Mesenchymal stem cell (in vitro differentiated cells and primary cell): ENCODE measurements at regions not wholly inside any gene's neighbourhood (a gene's known extent, or its start where the extent isn't known, plus 50 kb on each side); places are given as distances from the start of the nearest gene placed in this dataset.

Experiments
- DNase-seq: peaks from one replicate; pipeline ENCODE4 v3.0.0-alpha.2; 2013
- H2AFZ ChIP-seq: one replicate; pipeline ENCODE4 v1.6.1; 2013; ENCODE audit warnings: low read depth, mild to moderate bottlenecking, control low read depth, inconsistent platforms, low read length, moderate library complexity
- H2AK5ac ChIP-seq: 2 replicates; pipeline ENCODE4 v1.6.1; 2013; ENCODE audit warnings: low read length, moderate library complexity, mild to moderate bottlenecking, inconsistent platforms; ENCODE audit not compliant: severe bottlenecking
- H2BK120ac ChIP-seq: one replicate; pipeline ENCODE4 v1.6.1; 2013; ENCODE audit warnings: low read depth, mild to moderate bottlenecking, inconsistent platforms, low read length, moderate library complexity
- H2BK12ac ChIP-seq, 2 experiments: one replicate each; pipeline ENCODE4 v1.6.1; 2013; ENCODE audit warnings: inconsistent platforms in 2 of 2, low read length in 2 of 2, mild to moderate bottlenecking in 2 of 2, moderate library complexity in 2 of 2, control low read depth in 1 of 2
- H2BK15ac ChIP-seq: one replicate; pipeline ENCODE4 v1.6.1; 2013; ENCODE audit warnings: mild to moderate bottlenecking, low read depth, inconsistent platforms; ENCODE audit not compliant: poor library complexity, severe bottlenecking
- H2BK5ac ChIP-seq: 2 replicates; pipeline ENCODE4 v1.6.1; 2013; ENCODE audit warnings: low read depth, mild to moderate bottlenecking, low read length, control low read depth, inconsistent platforms; ENCODE audit not compliant: poor library complexity, severe bottlenecking
- H3K14ac ChIP-seq, 2 experiments: one replicate each; pipeline ENCODE4 v1.6.1; 2013; ENCODE audit warnings: inconsistent platforms in 2 of 2, low read length in 2 of 2, control low read depth in 1 of 2, mild to moderate bottlenecking in 1 of 2, moderate library complexity in 1 of 2
- H3K18ac ChIP-seq, 2 experiments: one replicate each; pipeline ENCODE4 v1.6.1; 2013; ENCODE audit warnings: inconsistent platforms in 2 of 2, low read length in 2 of 2, control low read depth in 1 of 2, low read depth in 1 of 2, mild to moderate bottlenecking in 1 of 2
- H3K23ac ChIP-seq, 2 experiments: one replicate each; pipeline ENCODE4 v1.6.1; 2013; ENCODE audit warnings: inconsistent platforms in 2 of 2, low read length in 2 of 2, mild to moderate bottlenecking in 2 of 2, moderate library complexity in 2 of 2, control low read depth in 1 of 2
- H3K27ac ChIP-seq: 2 replicates; pipeline ENCODE4 v1.5.1; 2013; ENCODE audit warnings: mild to moderate bottlenecking, moderate library complexity, low read length, control low read depth, inconsistent platforms; ENCODE audit not compliant: poor library complexity, severe bottlenecking
- H3K27me3 ChIP-seq, 2 experiments: 2 replicates each; pipeline versions ENCODE4 v1.6.1 to v1.7.0; 2013; ENCODE audit warnings: low read length in 2 of 2, mild to moderate bottlenecking in 2 of 2, moderate library complexity in 2 of 2, control low read depth in 1 of 2, inconsistent platforms in 1 of 2; ENCODE audit not compliant: control insufficient read depth in 1 of 2, insufficient read depth in 1 of 2
- H3K36me3 ChIP-seq, 2 experiments: 2 replicates each; pipeline versions ENCODE4 v1.6.1 to v1.7.0; 2013; ENCODE audit warnings: low read length in 2 of 2, control low read depth in 1 of 2, inconsistent platforms in 1 of 2, low read depth in 1 of 2, mild to moderate bottlenecking in 1 of 2; ENCODE audit not compliant: insufficient read depth in 2 of 2, control insufficient read depth in 1 of 2
- H3K4ac ChIP-seq, 2 experiments: one replicate each; pipeline ENCODE4 v1.6.1; 2013; ENCODE audit warnings: inconsistent platforms in 2 of 2, low read length in 2 of 2, mild to moderate bottlenecking in 2 of 2, moderate library complexity in 2 of 2, control low read depth in 1 of 2, low read depth in 1 of 2
- H3K4me1 ChIP-seq: 2 replicates; pipeline ENCODE4 v1.6.1; 2013; ENCODE audit warnings: low read depth, low read length, control low read depth; ENCODE audit not compliant: control insufficient read depth, insufficient read depth
- H3K4me2 ChIP-seq: 2 replicates; pipeline ENCODE4 v1.6.1; 2013; ENCODE audit warnings: low read length, mild to moderate bottlenecking, inconsistent platforms; ENCODE audit not compliant: poor library complexity, severe bottlenecking
- H3K4me3 ChIP-seq, 2 experiments: 2 replicates each; pipeline versions ENCODE4 v1.5.1 to v1.7.0; 2013; ENCODE audit warnings: low read length in 2 of 2, mild to moderate bottlenecking in 2 of 2, control low read depth in 1 of 2, low read depth in 1 of 2; ENCODE audit not compliant: insufficient read depth in 1 of 2
- H3K79me1 ChIP-seq: replicated peaks from 2 replicates; pipeline ENCODE4 v1.6.1; 2013; ENCODE audit warnings: mild to moderate bottlenecking, control low read depth, low read length, inconsistent platforms; ENCODE audit not compliant: poor library complexity, severe bottlenecking
- H3K9ac ChIP-seq: 2 replicates; pipeline ENCODE4 v1.7.0; 2013; ENCODE audit warnings: mild to moderate bottlenecking, low read length, moderate library complexity
- H3K9me3 ChIP-seq: 2 replicates; pipeline ENCODE4 v1.7.0; 2013; ENCODE audit warnings: mild to moderate bottlenecking, low read length; ENCODE audit not compliant: control insufficient read depth
- H4K8ac ChIP-seq: one replicate; pipeline ENCODE4 v1.6.1; 2013; ENCODE audit warnings: inconsistent platforms, mild to moderate bottlenecking, low read length, moderate library complexity
- H4K91ac ChIP-seq: one replicate; pipeline ENCODE4 v1.6.1; 2013; ENCODE audit warnings: mild to moderate bottlenecking, low read length, inconsistent platforms
- WGBS: methylation state at CpG from one replicate; pipeline ENCODE4 v1.1.7; 2013; ENCODE audit warnings: mixed read lengths; 5-methylcytosine and 5-hydroxymethylcytosine counted together

GRCh38 chr2:142782942-142783443, 94.5 kb upstream of the KYNU start:
- Histone ChIP-seq H2AK5ac (no peak overlapping the region), H3K27ac (no peak overlapping the region), H3K4me3 (no peak overlapping the region), H3K18ac (no peak overlapping the region), H2BK15ac (no peak overlapping the region), H2AFZ (no peak overlapping the region), H3K4ac (no peak overlapping the region), H3K79me1 (no peaks in the 10 kb centered on the region), H3K36me3 (no peaks in the 10 kb centered on the region), H3K9me3 (peaks cover 5% of the 10 kb centered on the region), H4K91ac (no peak overlapping the region), H4K8ac (no peak overlapping the region), H3K4me1 (no peaks in the 10 kb centered on the region), H2BK120ac (no peak overlapping the region), H3K14ac (no peak overlapping the region), H3K9ac (no peak overlapping the region), H2BK12ac (no peak overlapping the region), H2BK5ac (no peak overlapping the region), H3K4me2 (peak overlapping the region; percentile 29), H3K23ac (no peak overlapping the region), H3K27me3 (no peaks in the 10 kb centered on the region)
- WGBS = 94% methylated on average over 1 of the region's 4 CpGs
- DNase-seq = no peak

DNA sequence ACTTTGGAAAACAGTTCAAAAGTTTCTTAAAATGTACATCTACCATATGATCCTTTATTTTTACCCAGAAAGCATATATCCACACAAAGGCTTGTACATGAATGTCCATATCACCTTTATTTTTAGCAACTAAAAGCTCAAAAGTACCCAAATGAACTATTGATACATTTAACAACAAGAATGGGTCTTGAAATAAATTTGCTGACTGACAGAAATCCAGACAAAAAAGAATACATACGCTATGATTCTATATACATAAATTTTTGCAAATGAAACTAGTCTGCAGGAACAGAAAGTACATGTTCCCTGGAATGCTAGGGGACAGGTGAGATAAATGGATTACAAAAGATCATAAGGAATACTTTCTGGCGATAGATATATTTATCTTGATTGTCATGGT, 96.3 kb upstream of the KYNU start:
- no peak overlapping the region for H2BK120ac ChIP-seq
- H3K9me3 ChIP-seq = peaks cover 8% of the 10 kb centered on the region
- H3K4me3 ChIP-seq = no peak overlapping the region
- no peak overlapping the region for H2AK5ac ChIP-seq
- H3K23ac ChIP-seq = no peak overlapping the region
- H2BK15ac ChIP-seq = no peak overlapping the region
- DNase-seq = no peak
- H3K9ac ChIP-seq = no peak overlapping the region
- H3K14ac ChIP-seq = no peak overlapping the region
- no peak overlapping the region for H3K18ac ChIP-seq
- no peak overlapping the region for H3K4me2 ChIP-seq
- H3K27ac ChIP-seq = no peak overlapping the region
- H3K79me1 ChIP-seq = no peaks in the 10 kb centered on the region
- no peaks in the 10 kb centered on the region for H3K36me3 ChIP-seq
- no peaks in the 10 kb centered on the region for H3K4me1 ChIP-seq
- H3K27me3 ChIP-seq = no peaks in the 10 kb centered on the region
- H3K4ac ChIP-seq = no peak overlapping the region
- H4K8ac ChIP-seq = no peak overlapping the region
- no peak overlapping the region for H4K91ac ChIP-seq
- H2AFZ ChIP-seq = no peak overlapping the region
- no peak overlapping the region for H2BK5ac ChIP-seq
- H2BK12ac ChIP-seq = no peak overlapping the region
- WGBS = no CpG with 5 or more reads among the region's 2 CpGs

- no peak overlapping the region for H4K91ac ChIP-seq
- no peak overlapping the region for H3K4me2 ChIP-seq
- no peaks in the 10 kb centered on the region for H3K79me1 ChIP-seq
- H3K36me3 ChIP-seq = no peaks in the 10 kb centered on the region
- H2BK12ac ChIP-seq = no peak overlapping the region
- DNase-seq = peak; percentile 6
- WGBS = 79% methylated on average over 2 of the region's 3 CpGs
- H3K4me1 ChIP-seq = no peaks in the 10 kb centered on the region
- H3K9me3 ChIP-seq = peaks cover 31% of the 10 kb centered on the region
- no peak overlapping the region for H2BK5ac ChIP-seq
- H2BK15ac ChIP-seq = no peak overlapping the region
- H4K8ac ChIP-seq = no peak overlapping the region
- no peak overlapping the region for H3K9ac ChIP-seq
- H3K27ac ChIP-seq = no peak overlapping the region
- H3K4me3 ChIP-seq = no peak overlapping the region
- no peak overlapping the region for H2AFZ ChIP-seq
- no peak overlapping the region for H3K23ac ChIP-seq
- no peak overlapping the region for H2BK120ac ChIP-seq
- H3K4ac ChIP-seq = no peak overlapping the region
- no peak overlapping the region for H2AK5ac ChIP-seq
- H3K18ac ChIP-seq = no peak overlapping the region
- no peak overlapping the region for H3K14ac ChIP-seq
- H3K27me3 ChIP-seq = no peaks in the 10 kb centered on the region
These were observed 99.2 kb upstream of the KYNU start for GRCh38 chr2:142778289-142778688.

DNA sequence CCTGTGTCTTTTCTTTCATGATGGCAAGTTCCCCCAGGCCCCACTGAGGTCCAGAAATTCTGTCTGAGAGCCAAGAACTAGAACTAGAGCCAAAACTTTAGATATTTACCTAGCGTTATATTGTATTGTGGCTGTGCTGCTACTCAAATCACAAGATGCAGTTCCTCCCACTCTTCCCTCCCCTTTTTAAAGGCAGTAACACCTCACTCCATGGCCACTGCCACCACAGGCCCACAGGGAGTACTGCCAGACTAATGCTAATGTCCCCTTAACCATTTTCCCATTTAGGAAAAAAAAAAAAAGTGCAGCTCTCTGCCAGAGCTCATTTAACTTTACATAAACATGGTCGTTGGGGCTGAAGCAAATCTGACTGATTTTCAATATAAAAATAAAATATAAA, 99.7 kb upstream of the KYNU start:
- H3K23ac ChIP-seq = no peak overlapping the region
- no peak overlapping the region for H3K18ac ChIP-seq
- no peak overlapping the region for H2BK120ac ChIP-seq
- no peak overlapping the region for H2AFZ ChIP-seq
- H3K9ac ChIP-seq = no peak overlapping the region
- H2AK5ac ChIP-seq = no peak overlapping the region
- no peak overlapping the region for H3K4me2 ChIP-seq
- no peak overlapping the region for H2BK12ac ChIP-seq
- H3K79me1 ChIP-seq = no peaks in the 10 kb centered on the region
- no peaks in the 10 kb centered on the region for H3K27me3 ChIP-seq
- no peak overlapping the region for H3K14ac ChIP-seq
- H3K27ac ChIP-seq = no peak overlapping the region
- 100% methylated on average over 1 of the region's 2 CpGs for WGBS
- H3K9me3 ChIP-seq = peaks cover 35% of the 10 kb centered on the region
- no peak overlapping the region for H2BK15ac ChIP-seq
- no peaks in the 10 kb centered on the region for H3K4me1 ChIP-seq
- H4K91ac ChIP-seq = no peak overlapping the region
- no peaks in the 10 kb centered on the region for H3K36me3 ChIP-seq
- H4K8ac ChIP-seq = no peak overlapping the region
- H3K4me3 ChIP-seq = no peak overlapping the region
- H3K4ac ChIP-seq = no peak overlapping the region
- no peak for DNase-seq
- no peak overlapping the region for H2BK5ac ChIP-seq
